ENCODE measurements at regions not wholly inside any gene's neighbourhood (a gene's known extent, or its start where the extent isn't known, plus 50 kb on each side); places are given as distances from the start of the nearest gene placed in this dataset.

DNA sequence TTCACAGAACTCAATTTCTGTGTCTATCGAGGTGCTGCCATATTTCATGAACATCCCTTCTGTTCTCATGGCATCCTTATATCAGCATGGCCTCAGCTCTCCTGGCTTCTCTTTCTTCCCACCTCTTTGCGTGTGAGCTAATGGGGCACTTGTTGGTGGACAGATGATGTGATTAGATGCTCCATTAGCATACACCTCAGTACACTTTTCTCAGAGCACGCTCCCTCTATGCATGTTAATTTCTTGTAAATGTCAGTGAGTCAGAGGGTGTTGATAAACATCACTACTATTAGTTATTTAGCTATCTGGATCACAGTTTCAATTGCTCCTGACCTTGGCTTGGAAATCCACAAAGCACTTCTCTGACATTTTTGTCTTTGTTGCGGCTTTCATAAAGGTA is 159.4 kb downstream of the CD8B2 start:
- H4K20me1 ChIP-seq (ENCODE audit: insufficient read depth, low read length, poor library complexity, severe bottlenecking), result no peaks in the 10 kb centered on the region
- no peak overlapping the region for H3K9ac ChIP-seq (ENCODE audit: low read depth, low read length, poor library complexity, severe bottlenecking)
- no peak overlapping the region for H3K4me3 ChIP-seq (ENCODE audit: low read length, poor library complexity, severe bottlenecking)
- H3K9me2 ChIP-seq (replicated peaks; ENCODE audit: low read depth, low read length), result no peaks in the 10 kb centered on the region
- H3K36me3 ChIP-seq (ENCODE audit: insufficient read depth, low read length), result no peaks in the 10 kb centered on the region
- no peak overlapping the region for H2AFZ ChIP-seq (ENCODE audit: low read length)
- no peak overlapping the region for H3K4me2 ChIP-seq (ENCODE audit: low read depth, low read length, poor library complexity, severe bottlenecking)
- H3K9me3 ChIP-seq (ENCODE audit: insufficient read depth, low read depth, low read length), result no peaks in the 10 kb centered on the region
- no peaks in the 10 kb centered on the region for H3F3A ChIP-seq (ENCODE audit: low read depth)
- H3K4me1 ChIP-seq (ENCODE audit: insufficient read depth, low read length, poor library complexity, severe bottlenecking), result no peaks in the 10 kb centered on the region
- TF ChIP-seq, protein P1, sequence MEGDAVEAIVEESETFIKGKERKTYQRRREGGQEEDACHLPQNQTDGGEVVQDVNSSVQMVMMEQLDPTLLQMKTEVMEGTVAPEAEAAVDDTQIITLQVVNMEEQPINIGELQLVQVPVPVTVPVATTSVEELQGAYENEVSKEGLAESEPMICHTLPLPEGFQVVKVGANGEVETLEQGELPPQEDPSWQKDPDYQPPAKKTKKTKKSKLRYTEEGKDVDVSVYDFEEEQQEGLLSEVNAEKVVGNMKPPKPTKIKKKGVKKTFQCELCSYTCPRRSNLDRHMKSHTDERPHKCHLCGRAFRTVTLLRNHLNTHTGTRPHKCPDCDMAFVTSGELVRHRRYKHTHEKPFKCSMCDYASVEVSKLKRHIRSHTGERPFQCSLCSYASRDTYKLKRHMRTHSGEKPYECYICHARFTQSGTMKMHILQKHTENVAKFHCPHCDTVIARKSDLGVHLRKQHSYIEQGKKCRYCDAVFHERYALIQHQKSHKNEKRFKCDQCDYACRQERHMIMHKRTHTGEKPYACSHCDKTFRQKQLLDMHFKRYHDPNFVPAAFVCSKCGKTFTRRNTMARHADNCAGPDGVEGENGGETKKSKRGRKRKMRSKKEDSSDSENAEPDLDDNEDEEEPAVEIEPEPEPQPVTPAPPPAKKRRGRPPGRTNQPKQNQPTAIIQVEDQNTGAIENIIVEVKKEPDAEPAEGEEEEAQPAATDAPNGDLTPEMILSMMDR (conservative IDR thresholded peaks at IDR 0.05; ENCODE audit: low read length), result no peak
- TF ChIP-seq EZH2phosphoT487 (IDR thresholded peaks at IDR 0.05; ENCODE audit: borderline replicate concordance), result no peak
- H3K27me3 ChIP-seq (ENCODE audit: insufficient read depth, low read length, poor library complexity, severe bottlenecking), result no peaks in the 10 kb centered on the region
- no peaks in the 10 kb centered on the region for H3K79me2 ChIP-seq (ENCODE audit: insufficient read depth, low read length)

GRCh38 chr2:106649306-106649705 is 162.1 kb downstream of the CD8B2 start:
- Histone ChIP-seq H3F3A (ENCODE audit: low read depth) (no peaks in the 10 kb centered on the region), H4K20me1 (ENCODE audit: insufficient read depth, low read length, poor library complexity, severe bottlenecking) (no peaks in the 10 kb centered on the region), H3K4me2 (ENCODE audit: low read depth, low read length, poor library complexity, severe bottlenecking) (no peak overlapping the region), H3K9ac (ENCODE audit: low read depth, low read length, poor library complexity, severe bottlenecking) (no peak overlapping the region), H3K36me3 (ENCODE audit: insufficient read depth, low read length) (no peaks in the 10 kb centered on the region), H2AFZ (ENCODE audit: low read length) (no peak overlapping the region), H3K4me1 (ENCODE audit: insufficient read depth, low read length, poor library complexity, severe bottlenecking) (no peaks in the 10 kb centered on the region), H3K9me2 (replicated peaks; ENCODE audit: low read depth, low read length) (no peaks in the 10 kb centered on the region), H3K9me3 (ENCODE audit: insufficient read depth, low read depth, low read length) (no peaks in the 10 kb centered on the region), H3K4me3 (ENCODE audit: low read length, poor library complexity, severe bottlenecking) (no peak overlapping the region), H3K79me2 (ENCODE audit: insufficient read depth, low read length) (no peaks in the 10 kb centered on the region), H3K27me3 (ENCODE audit: insufficient read depth, low read length, poor library complexity, severe bottlenecking) (no peaks in the 10 kb centered on the region)
- TF ChIP-seq EZH2phosphoT487 (IDR thresholded peaks at IDR 0.05; ENCODE audit: borderline replicate concordance), result no peak
- TF ChIP-seq, protein P1 (conservative IDR thresholded peaks at IDR 0.05; ENCODE audit: low read length), result no peak

- H3K36me3 ChIP-seq (ENCODE audit: insufficient read depth, low read length), result no peaks in the 10 kb centered on the region
- no peaks in the 10 kb centered on the region for H3K9me2 ChIP-seq (replicated peaks; ENCODE audit: low read depth, low read length)
- no peaks in the 10 kb centered on the region for H3K4me1 ChIP-seq (ENCODE audit: insufficient read depth, low read length, poor library complexity, severe bottlenecking)
- no peaks in the 10 kb centered on the region for H3K9me3 ChIP-seq (ENCODE audit: insufficient read depth, low read depth, low read length)
- H3K79me2 ChIP-seq (ENCODE audit: insufficient read depth, low read length), result no peaks in the 10 kb centered on the region
- no peaks in the 10 kb centered on the region for H4K20me1 ChIP-seq (ENCODE audit: insufficient read depth, low read length, poor library complexity, severe bottlenecking)
- H3K4me2 ChIP-seq (ENCODE audit: low read depth, low read length, poor library complexity, severe bottlenecking), result no peak overlapping the region
- H3K27me3 ChIP-seq (ENCODE audit: insufficient read depth, low read length, poor library complexity, severe bottlenecking), result no peaks in the 10 kb centered on the region
- no peak for TF ChIP-seq EZH2phosphoT487 (IDR thresholded peaks at IDR 0.05; ENCODE audit: borderline replicate concordance)
- TF ChIP-seq, protein P1 (conservative IDR thresholded peaks at IDR 0.05; ENCODE audit: low read length), result no peak
- no peak overlapping the region for H2AFZ ChIP-seq (ENCODE audit: low read length)
- H3K4me3 ChIP-seq (ENCODE audit: low read length, poor library complexity, severe bottlenecking), result no peak overlapping the region
- no peak overlapping the region for H3K9ac ChIP-seq (ENCODE audit: low read depth, low read length, poor library complexity, severe bottlenecking)
- no peaks in the 10 kb centered on the region for H3F3A ChIP-seq (ENCODE audit: low read depth)
Measured at GRCh38 chr2:106653465-106653864, 166.3 kb downstream of the CD8B2 start.

Data from Loucy (cell line).